ENCODE measurements at regions not wholly inside any gene's neighbourhood (a gene's known extent, or its start where the extent isn't known, plus 50 kb on each side); places are given as distances from the start of the nearest gene placed in this dataset.

- Histone ChIP-seq H3K9me3 (no peaks in the 10 kb centered on the region), H3K27me3 (no peaks in the 10 kb centered on the region), H3K4me3 (no peak overlapping the region), H3K27ac (no peak overlapping the region), H3K36me3 (no peaks in the 10 kb centered on the region), H3K4me1 (no peaks in the 10 kb centered on the region)
- TF ChIP-seq CTCF (IDR thresholded peaks at IDR 0.05) (no peak), POLR2AphosphoS5 (IDR thresholded peaks at IDR 0.05; ENCODE audit: insufficient read depth in 1 of 2, low read depth in 1 of 2) (no peak), POLR2A (IDR thresholded peaks at IDR 0.05) (no peak)
- intact Hi-C loops (cut with DNase I) = no loop called here
- no peak for DNase-seq (ENCODE audit: extremely low spot score in 2 of 2)
Measured at GRCh38 chr17:34527908-34528470, 51.4 kb upstream of the TMEM132E start.

GRCh38 chr17:34527136-34527907 is 52.1 kb upstream of the TMEM132E start:
- H3K4me1 ChIP-seq = no peaks in the 10 kb centered on the region
- no peaks in the 10 kb centered on the region for H3K27me3 ChIP-seq
- H3K4me3 ChIP-seq = no peak overlapping the region
- H3K36me3 ChIP-seq = no peaks in the 10 kb centered on the region
- no peak overlapping the region for H3K27ac ChIP-seq
- no peak for DNase-seq (ENCODE audit: extremely low spot score in 2 of 2)
- TF ChIP-seq CTCF (IDR thresholded peaks at IDR 0.05) (no peak), POLR2AphosphoS5 (IDR thresholded peaks at IDR 0.05; ENCODE audit: insufficient read depth in 1 of 2, low read depth in 1 of 2) (no peak), POLR2A (IDR thresholded peaks at IDR 0.05) (no peak)
- H3K9me3 ChIP-seq = no peaks in the 10 kb centered on the region
- intact Hi-C loops (cut with DNase I) = no loop called here

- Histone ChIP-seq H3K4me3 (no peak overlapping the region), H3K27me3 (no peaks in the 10 kb centered on the region), H3K9me3 (no peaks in the 10 kb centered on the region), H3K27ac (no peak overlapping the region), H3K36me3 (no peaks in the 10 kb centered on the region), H3K4me1 (no peaks in the 10 kb centered on the region)
- intact Hi-C loops (cut with DNase I) = no loop called here
- no peak for DNase-seq (ENCODE audit: extremely low spot score in 2 of 2)
- no peak for TF ChIP-seq POLR2AphosphoS5 (IDR thresholded peaks at IDR 0.05; ENCODE audit: insufficient read depth in 1 of 2, low read depth in 1 of 2)
- TF ChIP-seq POLR2A (IDR thresholded peaks at IDR 0.05) = no peak
Measured at GRCh38 chr17:34525651-34526050, 53.7 kb upstream of the TMEM132E start.

GRCh38 chr17:34521955-34522354 is 57.4 kb upstream of the TMEM132E start:
- no peak for TF ChIP-seq POLR2AphosphoS5 (IDR thresholded peaks at IDR 0.05; ENCODE audit: insufficient read depth in 1 of 2, low read depth in 1 of 2)
- no peak for TF ChIP-seq POLR2A (IDR thresholded peaks at IDR 0.05)
- TF ChIP-seq CTCF (IDR thresholded peaks at IDR 0.05) = no peak
- no peak overlapping the region for H3K27ac ChIP-seq
- intact Hi-C loops (cut with DNase I) = no loop called here
- H3K36me3 ChIP-seq = no peaks in the 10 kb centered on the region
- no peaks in the 10 kb centered on the region for H3K9me3 ChIP-seq
- no peak overlapping the region for H3K4me3 ChIP-seq
- no peaks in the 10 kb centered on the region for H3K27me3 ChIP-seq
- no peak for DNase-seq (ENCODE audit: extremely low spot score in 2 of 2)
- H3K4me1 ChIP-seq = no peaks in the 10 kb centered on the region

- Histone ChIP-seq H3K9me3 (no peaks in the 10 kb centered on the region), H3K4me1 (no peaks in the 10 kb centered on the region), H3K4me3 (no peak overlapping the region), H3K27ac (no peak overlapping the region), H3K27me3 (no peaks in the 10 kb centered on the region), H3K36me3 (no peaks in the 10 kb centered on the region)
- no peak for DNase-seq (ENCODE audit: extremely low spot score in 2 of 2)
- intact Hi-C loops (cut with DNase I) = no loop called here
- TF ChIP-seq POLR2AphosphoS5 (IDR thresholded peaks at IDR 0.05; ENCODE audit: insufficient read depth in 1 of 2, low read depth in 1 of 2) = no peak
- TF ChIP-seq CTCF (IDR thresholded peaks at IDR 0.05) = no peak
- TF ChIP-seq POLR2A (IDR thresholded peaks at IDR 0.05) = no peak
Measured at GRCh38 chr17:34519282-34519681, 60.1 kb upstream of the TMEM132E start.

Measured in vagina (tissue), 2 donors.